Breast epithelium (tissue), 3 donors: ENCODE measurements at regions not wholly inside any gene's neighbourhood (a gene's known extent, or its start where the extent isn't known, plus 50 kb on each side); places are given as distances from the start of the nearest gene placed in this dataset.

Source experiments
- POLR2A ChIP-seq: fragments of 450-650 bp; IDR thresholded peaks from one replicate; pipeline ENCODE4 v1.6.1; 2016; ENCODE audit warnings: antibody characterized with exemption, mild to moderate bottlenecking, moderate library complexity
- TF ChIP-seq, protein P1 (sequence below), 3 donors: fragments of 450-650 bp; IDR thresholded peaks; one replicate each; pipeline ENCODE4 v1.5.1; 2016 to 2017; ENCODE audit warnings: antibody characterized with exemption in 3 of 3, mild to moderate bottlenecking in 3 of 3, moderate library complexity in 3 of 3

DNA sequence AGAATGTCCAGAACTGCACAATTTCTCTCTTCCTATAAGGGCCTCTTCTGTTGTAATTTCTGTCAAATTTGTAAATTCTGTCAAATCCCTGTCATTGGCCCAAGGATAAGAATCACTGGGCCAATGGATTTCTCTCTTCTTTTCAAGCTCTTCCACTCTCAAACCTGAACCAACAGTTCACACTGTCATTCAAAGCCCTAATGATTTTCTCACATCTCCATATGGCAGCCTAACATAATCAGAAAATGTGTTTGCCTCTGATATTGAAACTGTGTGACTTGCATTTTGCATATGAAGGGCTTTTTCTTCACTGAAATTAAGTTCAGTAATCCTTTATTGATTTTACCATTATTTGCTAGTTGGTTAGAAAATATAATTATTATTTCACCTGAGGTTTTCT lies 1349.1 kb downstream of the FSTL5 start:
- TF ChIP-seq, protein P1, sequence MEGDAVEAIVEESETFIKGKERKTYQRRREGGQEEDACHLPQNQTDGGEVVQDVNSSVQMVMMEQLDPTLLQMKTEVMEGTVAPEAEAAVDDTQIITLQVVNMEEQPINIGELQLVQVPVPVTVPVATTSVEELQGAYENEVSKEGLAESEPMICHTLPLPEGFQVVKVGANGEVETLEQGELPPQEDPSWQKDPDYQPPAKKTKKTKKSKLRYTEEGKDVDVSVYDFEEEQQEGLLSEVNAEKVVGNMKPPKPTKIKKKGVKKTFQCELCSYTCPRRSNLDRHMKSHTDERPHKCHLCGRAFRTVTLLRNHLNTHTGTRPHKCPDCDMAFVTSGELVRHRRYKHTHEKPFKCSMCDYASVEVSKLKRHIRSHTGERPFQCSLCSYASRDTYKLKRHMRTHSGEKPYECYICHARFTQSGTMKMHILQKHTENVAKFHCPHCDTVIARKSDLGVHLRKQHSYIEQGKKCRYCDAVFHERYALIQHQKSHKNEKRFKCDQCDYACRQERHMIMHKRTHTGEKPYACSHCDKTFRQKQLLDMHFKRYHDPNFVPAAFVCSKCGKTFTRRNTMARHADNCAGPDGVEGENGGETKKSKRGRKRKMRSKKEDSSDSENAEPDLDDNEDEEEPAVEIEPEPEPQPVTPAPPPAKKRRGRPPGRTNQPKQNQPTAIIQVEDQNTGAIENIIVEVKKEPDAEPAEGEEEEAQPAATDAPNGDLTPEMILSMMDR (IDR thresholded peaks at IDR 0.05), result no peak
- no peak for TF ChIP-seq POLR2A
